WTC11 (cell line): ENCODE measurements at regions not wholly inside any gene's neighbourhood (a gene's known extent, or its start where the extent isn't known, plus 50 kb on each side); places are given as distances from the start of the nearest gene placed in this dataset.

Experiments used
- CTCF ChIP-seq: fragments of 200-600 bp; IDR thresholded peaks from 2 replicates; pipeline ENCODE4 v1.8.0; 2022; ENCODE audit warnings: antibody characterized with exemption
- NFATC4 ChIP-seq: fragments of 250-450 bp; sonication (Bioruptor Pico); IDR thresholded peaks from 2 replicates; pipeline ENCODE4 v1.9.0; 2021; ENCODE audit warnings: mild to moderate bottlenecking
- NR1H2 ChIP-seq: sonication (generic); formaldehyde crosslinking; IDR thresholded peaks from 2 replicates; pipeline ENCODE4 v1.9.0; 2021; ENCODE audit warnings: mild to moderate bottlenecking, moderate library complexity, missing genetic modification reagents

GRCh38 chr4:53956053-53956452, 108.4 kb downstream of the CHIC2 start:
- TF ChIP-seq CTCF: no peak
- no peak for TF ChIP-seq NR1H2 (CRISPR knock-in tag)
- TF ChIP-seq NFATC4 (CRISPR knock-in tag): no peak
